ENCODE measurements at regions not wholly inside any gene's neighbourhood (a gene's known extent, or its start where the extent isn't known, plus 50 kb on each side); places are given as distances from the start of the nearest gene placed in this dataset.
"Not testable (repeated sequence)": the region's sequence is repeated elsewhere in the genome, so short reads cannot be mapped to it uniquely, and the experiment has no call there.

DNA sequence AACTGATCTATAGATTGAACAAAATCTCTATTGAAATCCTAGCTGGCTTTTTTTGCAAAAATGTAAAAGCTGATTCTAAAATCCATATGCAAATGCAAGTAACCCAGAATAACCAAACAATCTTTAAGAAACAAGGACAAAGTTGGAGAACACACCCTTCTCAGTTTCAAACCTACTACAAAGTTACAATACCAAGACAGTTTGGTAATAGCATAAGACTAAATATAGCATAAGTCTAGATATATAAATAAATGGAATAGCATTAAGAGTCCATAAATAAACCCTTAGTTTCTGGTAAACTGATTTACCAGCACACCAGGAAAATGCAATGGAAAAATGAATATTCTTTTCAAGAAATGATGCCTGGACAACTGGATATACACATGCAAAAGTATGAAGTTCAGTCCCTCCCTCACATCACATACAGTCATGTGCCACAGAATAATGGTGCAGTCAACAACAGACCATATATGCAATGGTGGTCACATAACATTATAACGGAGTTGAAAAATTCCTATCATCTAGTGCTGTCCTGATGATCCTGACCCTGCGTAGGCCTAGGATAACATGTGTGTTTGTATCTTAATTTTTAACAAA is 94.5 kb upstream of the GRIN2B start:
- ATAC-seq (no peak), DNase-seq (no peak)
- no peaks in the 10 kb centered on the region for H3K36me3 ChIP-seq
- TF ChIP-seq, protein P1, sequence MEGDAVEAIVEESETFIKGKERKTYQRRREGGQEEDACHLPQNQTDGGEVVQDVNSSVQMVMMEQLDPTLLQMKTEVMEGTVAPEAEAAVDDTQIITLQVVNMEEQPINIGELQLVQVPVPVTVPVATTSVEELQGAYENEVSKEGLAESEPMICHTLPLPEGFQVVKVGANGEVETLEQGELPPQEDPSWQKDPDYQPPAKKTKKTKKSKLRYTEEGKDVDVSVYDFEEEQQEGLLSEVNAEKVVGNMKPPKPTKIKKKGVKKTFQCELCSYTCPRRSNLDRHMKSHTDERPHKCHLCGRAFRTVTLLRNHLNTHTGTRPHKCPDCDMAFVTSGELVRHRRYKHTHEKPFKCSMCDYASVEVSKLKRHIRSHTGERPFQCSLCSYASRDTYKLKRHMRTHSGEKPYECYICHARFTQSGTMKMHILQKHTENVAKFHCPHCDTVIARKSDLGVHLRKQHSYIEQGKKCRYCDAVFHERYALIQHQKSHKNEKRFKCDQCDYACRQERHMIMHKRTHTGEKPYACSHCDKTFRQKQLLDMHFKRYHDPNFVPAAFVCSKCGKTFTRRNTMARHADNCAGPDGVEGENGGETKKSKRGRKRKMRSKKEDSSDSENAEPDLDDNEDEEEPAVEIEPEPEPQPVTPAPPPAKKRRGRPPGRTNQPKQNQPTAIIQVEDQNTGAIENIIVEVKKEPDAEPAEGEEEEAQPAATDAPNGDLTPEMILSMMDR (IDR thresholded peaks at IDR 0.05): no peak
- intact Hi-C loops (cut with DNase I): no loop called here
- no peak overlapping the region for H3K27ac ChIP-seq
- H3K9me3 ChIP-seq: peaks cover 11% of the 10 kb centered on the region
- H3K4me1 ChIP-seq: no peaks in the 10 kb centered on the region
- no peak overlapping the region for H3K4me3 ChIP-seq
- H3K27me3 ChIP-seq (ENCODE audit: low read depth): no peaks in the 10 kb centered on the region

DNA sequence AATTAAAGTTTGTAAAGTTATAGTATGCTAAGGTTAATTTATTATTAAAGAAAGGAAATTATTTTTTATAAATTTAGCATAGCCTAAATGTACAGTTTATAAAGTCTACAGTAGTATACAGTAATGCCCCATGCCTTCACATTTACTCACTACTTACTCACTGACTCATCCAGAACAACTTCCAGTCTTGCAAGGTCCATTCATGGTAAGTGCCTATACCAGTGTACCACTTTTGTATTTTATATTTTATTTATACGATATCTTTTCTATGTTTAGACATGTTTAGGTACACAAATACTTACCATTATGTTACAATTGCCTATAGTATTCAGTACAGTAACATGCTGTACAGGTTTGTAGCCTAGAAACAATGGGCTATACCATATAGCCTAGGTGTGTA is 95.1 kb upstream of the GRIN2B start:
- H3K4me1 ChIP-seq: no peaks in the 10 kb centered on the region
- TF ChIP-seq, protein P1 (IDR thresholded peaks at IDR 0.05): no peak
- ATAC-seq (no peak), DNase-seq (no peak)
- intact Hi-C loops (cut with DNase I): no loop called here
- peaks cover 11% of the 10 kb centered on the region for H3K9me3 ChIP-seq
- no peak overlapping the region for H3K4me3 ChIP-seq
- no peak overlapping the region for H3K27ac ChIP-seq
- no peaks in the 10 kb centered on the region for H3K27me3 ChIP-seq (ENCODE audit: low read depth)
- H3K36me3 ChIP-seq: no peaks in the 10 kb centered on the region

- Histone ChIP-seq H3K4me1 (no peaks in the 10 kb centered on the region), H3K27ac (no peak overlapping the region), H3K27me3 (ENCODE audit: low read depth) (no peaks in the 10 kb centered on the region), H3K36me3 (no peaks in the 10 kb centered on the region), H3K9me3 (no peaks in the 10 kb centered on the region), H3K4me3 (no peak overlapping the region)
- DNase-seq: no peak
- TF ChIP-seq, protein P1 (IDR thresholded peaks at IDR 0.05): no peak
- intact Hi-C loops (cut with DNase I): no loop called here
- ATAC-seq: no peak
Observed at GRCh38 chr12:14086838-14087237, 105.4 kb upstream of the GRIN2B start.

DNA sequence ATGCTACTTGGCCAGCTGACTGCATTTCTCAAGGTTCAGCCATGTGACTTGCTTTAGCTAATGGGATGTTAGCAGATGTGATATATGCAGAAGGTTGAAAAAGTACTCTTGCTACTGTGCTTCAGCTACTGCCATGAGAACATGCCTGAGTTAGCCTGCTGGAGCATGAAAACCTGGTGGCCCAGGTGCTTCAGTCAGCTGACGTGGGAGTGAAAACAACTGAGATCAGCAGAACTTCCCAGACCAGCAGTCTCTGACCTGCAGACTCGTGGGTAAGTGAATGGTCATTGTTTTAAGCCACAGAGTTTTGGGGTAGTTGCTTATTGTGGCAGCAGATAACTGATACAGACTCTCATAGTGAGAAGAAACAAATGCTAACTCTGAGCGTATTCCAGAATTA is 118.6 kb upstream of the GRIN2B start:
- Histone ChIP-seq H3K9me3 (no peaks in the 10 kb centered on the region), H3K27ac (no peak overlapping the region), H3K36me3 (no peaks in the 10 kb centered on the region), H3K4me3 (no peak overlapping the region), H3K4me1 (no peaks in the 10 kb centered on the region), H3K27me3 (ENCODE audit: low read depth) (no peaks in the 10 kb centered on the region)
- TF ChIP-seq, protein P1 (IDR thresholded peaks at IDR 0.05): no peak
- intact Hi-C loops (cut with DNase I): no loop called here
- ATAC-seq: no peak
- no peak for DNase-seq

DNA sequence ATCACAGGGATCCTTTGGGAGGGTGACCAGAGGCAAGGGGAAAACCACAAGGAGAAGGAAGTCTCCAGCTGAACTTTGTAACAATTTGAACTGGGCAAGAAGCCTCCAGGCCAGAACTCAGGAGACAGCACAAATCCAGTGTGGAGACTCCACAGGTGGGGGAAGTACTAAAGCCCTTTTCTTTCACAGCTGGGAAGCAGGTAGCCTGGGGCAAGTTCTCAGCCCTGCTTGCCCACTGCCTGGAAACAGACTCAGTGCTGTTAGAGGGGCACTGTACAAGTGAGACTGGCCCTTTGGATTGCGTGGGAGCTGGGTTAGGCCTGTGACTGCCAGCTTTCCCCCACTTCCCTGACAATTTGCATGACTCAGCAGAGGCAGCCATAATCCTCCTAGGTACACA is 120.2 kb upstream of the GRIN2B start:
- H3K36me3 ChIP-seq; ATAC-seq; H3K4me1 ChIP-seq; DNase-seq; H3K9me3 ChIP-seq; H3K27me3 ChIP-seq (ENCODE audit: low read depth); H3K27ac ChIP-seq; intact Hi-C loops (cut with DNase I); H3K4me3 ChIP-seq: not testable (repeated sequence)

- no peak for DNase-seq
- Histone ChIP-seq H3K36me3 (no peaks in the 10 kb centered on the region), H3K9me3 (no peaks in the 10 kb centered on the region), H3K4me3 (no peak overlapping the region), H3K27ac (no peak overlapping the region), H3K27me3 (ENCODE audit: low read depth) (no peaks in the 10 kb centered on the region), H3K4me1 (no peaks in the 10 kb centered on the region)
- intact Hi-C loops (cut with DNase I): no loop called here
- no peak for ATAC-seq
- TF ChIP-seq, protein P1 (IDR thresholded peaks at IDR 0.05): no peak
Observed at GRCh38 chr12:14111230-14111865, 129.9 kb upstream of the GRIN2B start.
